ENCODE measurements at regions not wholly inside any gene's neighbourhood (a gene's known extent, or its start where the extent isn't known, plus 50 kb on each side); places are given as distances from the start of the nearest gene placed in this dataset.

DNA sequence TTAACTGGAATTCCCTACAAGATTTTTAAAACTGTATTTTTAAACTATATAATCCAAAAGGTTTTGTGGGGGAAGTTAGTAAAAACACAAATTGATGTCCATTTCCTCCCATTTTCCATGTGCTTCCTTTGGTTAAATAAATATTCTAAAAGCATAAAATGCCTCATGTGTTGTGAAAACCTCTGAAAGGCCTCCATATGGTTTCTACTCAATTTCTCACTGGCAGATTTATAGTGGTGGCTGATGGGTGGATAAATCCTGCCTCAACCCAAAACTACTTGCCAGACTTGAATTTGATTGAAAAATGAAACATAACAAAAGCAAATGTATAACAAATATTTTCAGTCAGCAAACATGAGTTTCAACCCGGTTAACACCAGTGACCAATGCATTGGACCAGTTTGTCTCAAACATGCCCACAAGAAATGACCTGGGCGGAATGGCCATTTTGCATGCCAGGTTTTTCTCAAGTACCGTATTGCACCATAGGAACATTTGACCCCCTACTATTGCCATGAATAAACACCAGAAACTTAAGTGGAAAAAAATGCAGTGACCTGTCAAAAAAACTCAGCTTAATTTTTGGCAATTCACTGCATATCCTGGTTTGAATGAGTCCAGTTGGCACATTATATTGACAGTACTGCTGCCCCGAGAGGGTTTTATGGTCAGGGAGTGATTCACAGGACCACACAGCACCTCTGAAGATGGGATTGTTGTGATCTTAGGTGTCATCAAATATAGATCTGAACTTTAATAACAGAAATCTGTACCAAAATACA lies 454.6 kb upstream of the ANKRD30A start:
- Histone ChIP-seq H3K4me1 (ENCODE audit: low read depth) (no peaks in the 10 kb centered on the region), H3K36me3 (ENCODE audit: low read depth) (no peaks in the 10 kb centered on the region), H3K9me3 (peaks cover 37% of the 10 kb centered on the region), H3K4me3 (no peak overlapping the region)
- intact Hi-C loops (cut with DNase I, micrococcal nuclease), result no loop called here
- no peak for ATAC-seq
- TF ChIP-seq, protein P1, sequence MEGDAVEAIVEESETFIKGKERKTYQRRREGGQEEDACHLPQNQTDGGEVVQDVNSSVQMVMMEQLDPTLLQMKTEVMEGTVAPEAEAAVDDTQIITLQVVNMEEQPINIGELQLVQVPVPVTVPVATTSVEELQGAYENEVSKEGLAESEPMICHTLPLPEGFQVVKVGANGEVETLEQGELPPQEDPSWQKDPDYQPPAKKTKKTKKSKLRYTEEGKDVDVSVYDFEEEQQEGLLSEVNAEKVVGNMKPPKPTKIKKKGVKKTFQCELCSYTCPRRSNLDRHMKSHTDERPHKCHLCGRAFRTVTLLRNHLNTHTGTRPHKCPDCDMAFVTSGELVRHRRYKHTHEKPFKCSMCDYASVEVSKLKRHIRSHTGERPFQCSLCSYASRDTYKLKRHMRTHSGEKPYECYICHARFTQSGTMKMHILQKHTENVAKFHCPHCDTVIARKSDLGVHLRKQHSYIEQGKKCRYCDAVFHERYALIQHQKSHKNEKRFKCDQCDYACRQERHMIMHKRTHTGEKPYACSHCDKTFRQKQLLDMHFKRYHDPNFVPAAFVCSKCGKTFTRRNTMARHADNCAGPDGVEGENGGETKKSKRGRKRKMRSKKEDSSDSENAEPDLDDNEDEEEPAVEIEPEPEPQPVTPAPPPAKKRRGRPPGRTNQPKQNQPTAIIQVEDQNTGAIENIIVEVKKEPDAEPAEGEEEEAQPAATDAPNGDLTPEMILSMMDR (IDR thresholded peaks at IDR 0.05), result no peak
- DNase-seq, result no peak

DNA sequence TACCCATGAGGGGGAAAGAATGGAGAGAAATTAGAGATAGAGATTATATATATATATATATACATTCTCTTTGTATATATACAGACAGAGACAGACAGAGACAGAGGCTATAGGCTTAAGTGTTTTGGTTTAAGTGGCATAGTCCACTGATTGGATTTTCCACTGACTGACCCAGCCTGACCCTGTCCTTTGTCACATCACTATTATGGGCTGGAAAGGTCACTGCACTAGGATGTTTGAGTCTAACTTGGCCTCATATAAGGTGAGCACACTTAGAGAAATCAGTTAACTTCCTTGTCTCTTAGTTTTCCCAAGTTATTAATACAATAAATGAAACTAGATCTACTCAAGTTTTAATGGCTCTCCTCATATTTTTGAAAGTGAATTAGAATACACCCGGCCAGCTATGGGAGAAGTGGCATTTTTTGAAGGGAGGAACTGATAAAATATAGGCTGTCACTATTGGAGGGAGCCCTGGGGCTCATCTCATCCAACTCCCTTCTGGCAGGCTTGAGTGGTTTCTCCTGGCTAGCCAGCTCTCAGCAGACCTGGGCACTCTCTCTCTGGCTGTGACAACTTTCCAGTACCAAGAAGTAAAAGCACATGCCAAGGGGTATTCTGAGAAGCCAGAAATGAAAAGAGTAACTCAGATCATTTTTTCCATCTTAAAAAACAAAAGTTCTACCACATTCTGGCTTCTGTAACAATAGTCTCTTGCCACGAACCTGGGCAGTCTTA lies 455.6 kb upstream of the ANKRD30A start:
- no peak for DNase-seq
- ATAC-seq, result no peak
- peaks cover 36% of the 10 kb centered on the region for H3K9me3 ChIP-seq
- no peaks in the 10 kb centered on the region for H3K36me3 ChIP-seq (ENCODE audit: low read depth)
- intact Hi-C loops (cut with DNase I, micrococcal nuclease), result no loop called here
- no peak overlapping the region for H3K4me3 ChIP-seq
- H3K4me1 ChIP-seq (ENCODE audit: low read depth), result no peaks in the 10 kb centered on the region
- TF ChIP-seq, protein P1 (IDR thresholded peaks at IDR 0.05), result no peak

DNA sequence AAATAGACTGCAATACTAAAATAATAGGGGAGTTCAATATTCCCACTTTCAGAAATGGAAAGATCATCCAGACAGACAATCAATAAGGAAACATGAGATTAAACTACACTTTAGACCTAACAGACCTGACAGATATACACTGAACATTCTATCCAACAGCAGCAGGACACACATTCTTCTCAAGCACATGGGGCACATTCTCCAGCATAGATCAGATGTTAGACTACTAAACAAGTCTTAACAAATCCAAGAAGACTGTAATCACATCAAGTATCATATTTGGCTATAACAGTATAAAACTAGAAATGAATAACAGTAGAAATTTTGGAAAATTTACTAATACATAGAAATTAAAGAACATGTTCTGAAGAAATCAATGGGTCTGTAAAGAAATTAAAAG lies 458.9 kb upstream of the ANKRD30A start:
- no peaks in the 10 kb centered on the region for H3K4me1 ChIP-seq (ENCODE audit: low read depth)
- no peak for DNase-seq
- no peaks in the 10 kb centered on the region for H3K36me3 ChIP-seq (ENCODE audit: low read depth)
- ATAC-seq, result no peak
- H3K9me3 ChIP-seq, result peaks cover 38% of the 10 kb centered on the region
- intact Hi-C loops (cut with DNase I, micrococcal nuclease), result no loop called here
- H3K4me3 ChIP-seq, result no peak overlapping the region
- TF ChIP-seq, protein P1 (IDR thresholded peaks at IDR 0.05), result no peak

DNA sequence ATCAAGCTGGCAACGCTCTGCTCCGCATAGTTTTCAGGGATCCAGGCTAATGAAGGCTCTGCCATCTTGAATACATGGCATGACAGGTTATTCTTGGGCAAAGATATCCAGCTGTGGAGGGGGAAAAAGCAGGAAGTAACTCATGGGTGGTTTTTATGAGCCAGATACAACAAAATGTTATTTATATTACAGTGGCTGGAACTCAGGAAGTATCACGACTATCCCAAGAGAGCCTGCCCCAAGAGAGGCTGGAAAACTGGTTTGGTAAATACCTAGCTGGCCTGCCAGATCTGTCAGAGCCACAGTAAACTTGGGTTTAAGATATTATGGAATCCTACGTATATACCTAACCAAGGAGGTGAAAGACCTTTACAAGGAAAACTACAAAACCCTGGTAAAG lies 462.8 kb upstream of the ANKRD30A start:
- TF ChIP-seq, protein P1 (IDR thresholded peaks at IDR 0.05), result no peak
- DNase-seq, result no peak
- no peak overlapping the region for H3K4me3 ChIP-seq
- ATAC-seq, result no peak
- peaks cover 46% of the 10 kb centered on the region for H3K9me3 ChIP-seq
- no peaks in the 10 kb centered on the region for H3K4me1 ChIP-seq (ENCODE audit: low read depth)
- no peaks in the 10 kb centered on the region for H3K36me3 ChIP-seq (ENCODE audit: low read depth)
- intact Hi-C loops (cut with DNase I, micrococcal nuclease), result loop anchor here in 1 of 2 donors (5.0 kb wide), 1 partner anchor 980 kb away; no protein-coding TSS in a partner anchor

DNA sequence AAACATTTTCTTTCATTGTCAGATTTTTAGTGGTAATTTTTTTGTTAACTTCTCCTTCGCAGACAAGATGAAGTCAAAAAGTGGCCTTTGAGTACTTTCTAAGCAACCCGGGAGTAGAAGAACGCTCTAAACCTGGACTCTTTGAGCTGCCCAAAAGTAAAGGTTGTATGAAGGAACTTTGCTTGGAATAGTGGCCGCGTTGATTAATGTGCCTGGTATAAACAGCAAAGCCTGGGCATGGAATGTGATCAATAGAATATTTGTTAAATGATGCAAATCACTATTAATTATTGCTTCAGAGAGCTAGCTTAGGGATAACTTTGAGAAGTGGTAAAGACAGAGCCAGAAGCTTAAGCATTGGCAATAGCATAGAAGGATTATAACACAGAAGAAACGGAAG lies 475.1 kb upstream of the ANKRD30A start:
- Histone ChIP-seq H3K9me3 (peaks cover 56% of the 10 kb centered on the region), H3K4me3 (no peak overlapping the region), H3K4me1 (ENCODE audit: low read depth) (no peaks in the 10 kb centered on the region), H3K36me3 (ENCODE audit: low read depth) (no peaks in the 10 kb centered on the region)
- DNase-seq (no peak), ATAC-seq (no peak)
- intact Hi-C loops (cut with DNase I, micrococcal nuclease), result no loop called here
- TF ChIP-seq, protein P1 (IDR thresholded peaks at IDR 0.05), result no peak
